Pancreas (tissue), 10 donors: ENCODE measurements at regions not wholly inside any gene's neighbourhood (a gene's known extent, or its start where the extent isn't known, plus 50 kb on each side); places are given as distances from the start of the nearest gene placed in this dataset.

Experiments used
- ATAC-seq, 4 donors: fragments of 200-7000 bp; cut with Tn5 transposase; one replicate each; pipeline versions ENCODE4 v1.8.0 to v1.9.1; 2020; ENCODE audit warnings: mild to moderate bottlenecking in 4 of 4, moderate library complexity in 4 of 4
- DNase-seq, 6 donors: peaks; one replicate each; pipeline ENCODE4 v3.0.0-alpha.2; 2020
- FAIRE-seq: peaks from 2 replicates; lab custom pipeline; 2012; peaks lifted over from hg19 to GRCh38; lab: Jason Lieb, UNC
- H3K27ac ChIP-seq, 4 donors: fragments of 200-600 bp; sonication (generic); 1 replicate in 3 of 4; 2 replicates in 1 of 4; pipeline versions ENCODE4 v1.5.0 to v1.8.0; 2020
- H3K27me3 ChIP-seq, 4 donors: fragments of 200-600 bp; one replicate each; pipeline ENCODE4 v1.8.0; 2021
- H3K36me3 ChIP-seq, 3 donors: fragments of 200-600 bp; sonication (generic) in 1 of 3; one replicate each; pipeline versions ENCODE4 v1.5.0 to v1.8.0; 2020 to 2021
- H3K4me1 ChIP-seq, 3 donors: fragments of 200-600 bp; one replicate each; pipeline ENCODE4 v1.8.0; 2021
- H3K4me3 ChIP-seq, 4 donors: fragments of 200-600 bp; sonication (generic) in 2 of 4; one replicate each; pipeline versions ENCODE4 v1.5.0 to v1.8.0; 2020 to 2021
- H3K9me3 ChIP-seq, 4 donors: fragments of 200-600 bp; one replicate each; pipeline ENCODE4 v1.8.0; 2021
- WGBS, 2 donors: extraction: QIAGEN DNeasy Blood & Tissue Kit; methylation state at CpG; one replicate each; pipeline ENCODE4 v1.1.7; 2013; 5-methylcytosine and 5-hydroxymethylcytosine counted together
- intact Hi-C, 3 donors: fragments of 100-400 bp; cut with DNase I; formaldehyde crosslinking; loops; one replicate each; pipeline versions ENCODE4 v1.11.1 to v1.14.2; 2022
- TF ChIP-seq, protein P1 (sequence below), 4 donors: fragments of 200-600 bp; sonication (generic) in 3 of 4; IDR thresholded peaks; one replicate each; pipeline versions ENCODE4 v1.5.0 to v1.8.0; 2021; ENCODE audit warnings: antibody characterized with exemption in 4 of 4
- donor health status: healthy with polysubstance abuse.
- donor health status: DM: no; HTN: no; CAD: no; lungs with moderate emphysema.
- donor health status: DM: no; HTN: no; CAD: no.
- donor health status: control.
- donor health status: control.
- donor health status: Bipolar disorder and iron deficiency.
- donor health status: DM: yes; HTN: yes; CAD: no.
- donor health status: DM: no; HTN: no; CAD: no.
- donor health status: DM: no; HTN: no; CAD: no.
- donor health status: DM: yes; HTN: yes; CAD: no.

DNA sequence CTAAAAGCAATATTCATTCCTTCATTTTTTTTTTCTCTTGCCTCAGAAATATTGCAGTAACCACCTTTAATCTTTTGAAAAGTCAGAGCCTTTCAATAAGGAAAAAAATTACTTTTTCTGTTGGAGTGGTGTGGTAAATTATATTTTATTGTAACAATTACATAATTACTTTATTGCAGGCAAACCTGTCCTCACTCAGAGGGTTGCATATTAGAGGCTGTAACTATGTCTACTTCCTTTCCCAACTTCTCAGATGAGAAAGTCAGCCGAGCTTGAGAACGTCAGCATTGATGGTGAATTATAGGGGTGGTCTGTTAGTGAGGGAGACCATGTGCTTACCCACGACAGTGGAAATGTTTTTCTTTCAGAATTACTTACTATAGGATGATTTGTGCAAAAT lies 611.8 kb downstream of the KIF4B start:
- intact Hi-C loops, result no loop called here
- FAIRE-seq, result no peak
- H3K27ac ChIP-seq, result no peak overlapping the region

DNA sequence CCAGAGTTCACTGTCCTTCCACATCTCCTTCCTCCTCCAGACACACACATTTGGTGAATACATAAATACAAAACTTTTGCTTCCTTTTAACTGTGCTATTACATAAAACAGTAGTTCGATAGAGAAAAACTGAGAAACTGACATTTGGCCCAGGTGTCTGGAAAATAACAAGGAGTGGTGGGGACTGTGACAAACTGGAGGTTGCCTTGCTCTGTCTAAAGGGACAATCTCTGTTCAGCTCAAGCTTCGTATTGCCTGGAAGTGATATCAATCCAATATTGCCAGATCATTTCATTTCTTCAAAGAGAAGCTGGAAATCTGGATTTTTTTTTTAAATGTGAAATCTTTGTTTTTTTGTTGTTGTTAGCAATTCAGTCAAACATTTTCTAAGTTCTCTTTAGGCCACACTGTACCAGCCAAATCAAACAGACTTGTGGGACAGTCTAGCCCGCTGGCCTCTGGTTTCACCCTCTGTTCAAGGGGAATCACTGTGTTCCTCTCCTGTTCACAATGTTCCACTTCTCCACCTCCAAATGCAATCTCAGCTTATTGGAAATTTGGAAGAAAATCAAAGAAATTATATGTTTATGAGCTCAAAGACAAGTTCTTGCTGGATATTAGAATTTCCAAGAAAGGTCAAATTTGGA lies 612.5 kb downstream of the KIF4B start:
- H3K36me3 ChIP-seq, result no peaks in the 10 kb centered on the region
- ATAC-seq (no peak), DNase-seq (no peak), FAIRE-seq (no peak)
- TF ChIP-seq, protein P1, sequence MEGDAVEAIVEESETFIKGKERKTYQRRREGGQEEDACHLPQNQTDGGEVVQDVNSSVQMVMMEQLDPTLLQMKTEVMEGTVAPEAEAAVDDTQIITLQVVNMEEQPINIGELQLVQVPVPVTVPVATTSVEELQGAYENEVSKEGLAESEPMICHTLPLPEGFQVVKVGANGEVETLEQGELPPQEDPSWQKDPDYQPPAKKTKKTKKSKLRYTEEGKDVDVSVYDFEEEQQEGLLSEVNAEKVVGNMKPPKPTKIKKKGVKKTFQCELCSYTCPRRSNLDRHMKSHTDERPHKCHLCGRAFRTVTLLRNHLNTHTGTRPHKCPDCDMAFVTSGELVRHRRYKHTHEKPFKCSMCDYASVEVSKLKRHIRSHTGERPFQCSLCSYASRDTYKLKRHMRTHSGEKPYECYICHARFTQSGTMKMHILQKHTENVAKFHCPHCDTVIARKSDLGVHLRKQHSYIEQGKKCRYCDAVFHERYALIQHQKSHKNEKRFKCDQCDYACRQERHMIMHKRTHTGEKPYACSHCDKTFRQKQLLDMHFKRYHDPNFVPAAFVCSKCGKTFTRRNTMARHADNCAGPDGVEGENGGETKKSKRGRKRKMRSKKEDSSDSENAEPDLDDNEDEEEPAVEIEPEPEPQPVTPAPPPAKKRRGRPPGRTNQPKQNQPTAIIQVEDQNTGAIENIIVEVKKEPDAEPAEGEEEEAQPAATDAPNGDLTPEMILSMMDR (IDR thresholded peaks at IDR 0.05), result no peak
- H3K4me1 ChIP-seq, result no peaks in the 10 kb centered on the region
- no peaks in the 10 kb centered on the region for H3K9me3 ChIP-seq
- no peak overlapping the region for H3K4me3 ChIP-seq
- intact Hi-C loops, result no loop called here
- H3K27ac ChIP-seq, result no peak overlapping the region
- 60 to 72% methylated on average over 3 of the region's 3 CpGs for WGBS, 2 donors
- H3K27me3 ChIP-seq, result no peaks in the 10 kb centered on the region

More for the DNA sequence above, 611.8 kb downstream of the KIF4B start:
- H3K4me1 ChIP-seq, result no peaks in the 10 kb centered on the region
- TF ChIP-seq, protein P1 (IDR thresholded peaks at IDR 0.05), result no peak
- DNase-seq (no peak), ATAC-seq (no peak)
- no peaks in the 10 kb centered on the region for H3K9me3 ChIP-seq
- no peaks in the 10 kb centered on the region for H3K36me3 ChIP-seq
- 24 to 37% methylated on average over 3 of the region's 3 CpGs for WGBS, 2 donors
- no peaks in the 10 kb centered on the region for H3K27me3 ChIP-seq
- no peak overlapping the region for H3K4me3 ChIP-seq

DNA sequence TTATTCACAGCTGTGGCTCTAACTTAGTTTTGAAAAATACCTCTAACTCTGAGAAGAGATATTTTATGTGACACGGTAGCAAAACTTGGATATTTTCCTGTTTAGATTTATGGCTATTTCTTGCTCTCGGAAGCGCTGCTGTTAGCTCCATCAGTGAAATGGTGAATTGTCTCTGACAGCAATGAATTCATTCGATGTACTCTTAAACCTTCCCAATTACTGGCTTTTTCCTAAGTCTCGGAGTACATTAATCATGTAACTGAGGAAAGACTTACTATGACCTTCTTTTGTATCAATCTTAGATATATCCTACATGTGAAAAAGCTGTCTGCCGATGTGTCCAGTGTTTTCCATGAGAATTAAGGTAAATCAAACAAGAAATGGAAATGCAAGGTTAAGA lies 613.0 kb downstream of the KIF4B start:
- no peak for FAIRE-seq
- H3K4me3 ChIP-seq, result no peak overlapping the region
- no peaks in the 10 kb centered on the region for H3K36me3 ChIP-seq
- no peaks in the 10 kb centered on the region for H3K27me3 ChIP-seq
- no peak overlapping the region for H3K27ac ChIP-seq
- H3K9me3 ChIP-seq, result no peaks in the 10 kb centered on the region
- TF ChIP-seq, protein P1 (IDR thresholded peaks at IDR 0.05), result no peak
- H3K4me1 ChIP-seq, result no peaks in the 10 kb centered on the region
- intact Hi-C loops, result no loop called here
- no peak for ATAC-seq
- DNase-seq, result no peak
- 63 to 74% methylated on average over 6 of the region's 6 CpGs for WGBS, 2 donors

DNA sequence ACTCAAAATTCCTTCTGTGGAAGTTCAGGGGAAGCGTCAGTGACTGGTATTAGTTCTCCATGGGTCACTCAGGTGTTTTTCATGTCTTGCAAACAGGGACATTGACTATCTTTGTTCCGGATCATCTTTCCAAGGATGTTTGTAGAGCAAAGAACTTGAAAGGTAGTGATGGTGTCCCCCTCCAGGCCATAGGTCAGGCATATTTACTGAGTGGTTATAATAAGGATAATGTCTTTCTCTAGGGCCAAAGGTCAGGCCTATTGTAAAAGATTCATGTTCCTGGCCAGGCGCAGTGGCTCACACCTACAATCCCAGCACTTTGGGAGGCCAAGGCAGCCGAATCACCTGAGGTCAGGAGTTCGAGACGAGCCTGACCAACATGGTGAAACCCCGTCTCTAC lies 614.8 kb downstream of the KIF4B start:
- intact Hi-C loops, result no loop called here
- WGBS, 2 donors, result 50 to 57% methylated on average over 7 of the region's 7 CpGs
- H3K27me3 ChIP-seq, result no peaks in the 10 kb centered on the region

DNA sequence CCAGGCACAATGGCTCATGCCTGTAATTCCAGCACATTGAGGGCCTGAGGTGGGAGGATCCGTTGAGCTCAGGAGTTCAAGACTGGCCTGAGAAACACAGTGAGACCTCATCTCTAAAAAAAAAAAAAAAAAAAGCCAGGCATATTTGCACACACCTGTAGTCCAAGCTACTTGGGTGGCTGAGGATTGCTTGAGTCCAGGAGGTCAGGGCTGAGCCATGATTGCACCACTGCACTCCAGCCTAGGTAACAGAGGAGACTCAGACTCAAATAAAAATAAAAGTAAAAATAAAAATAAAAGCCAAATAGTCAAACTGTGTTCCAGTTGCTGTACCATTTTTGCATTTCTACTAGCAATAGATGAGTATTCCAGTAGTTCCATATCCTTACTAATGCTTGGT lies 616.0 kb downstream of the KIF4B start:
- no peak overlapping the region for H3K27ac ChIP-seq
- no peaks in the 10 kb centered on the region for H3K4me1 ChIP-seq
- FAIRE-seq, result no peak
- H3K27me3 ChIP-seq, result no peaks in the 10 kb centered on the region
- 59 to 62% methylated on average over 1 of the region's 1 CpG for WGBS, 2 donors
- H3K36me3 ChIP-seq, result no peaks in the 10 kb centered on the region
- DNase-seq, result no peak
- no peak for ATAC-seq
- intact Hi-C loops, result no loop called here
- TF ChIP-seq, protein P1 (IDR thresholded peaks at IDR 0.05), result no peak
- no peak overlapping the region for H3K4me3 ChIP-seq
- no peaks in the 10 kb centered on the region for H3K9me3 ChIP-seq

More for the DNA sequence above, 614.8 kb downstream of the KIF4B start:
- H3K36me3 ChIP-seq, result no peaks in the 10 kb centered on the region
- no peaks in the 10 kb centered on the region for H3K9me3 ChIP-seq
- DNase-seq (no peak), FAIRE-seq (no peak), ATAC-seq (no peak)
- H3K4me3 ChIP-seq, result no peak overlapping the region
- TF ChIP-seq, protein P1 (IDR thresholded peaks at IDR 0.05), result no peak
- no peak overlapping the region for H3K27ac ChIP-seq
- H3K4me1 ChIP-seq, result no peaks in the 10 kb centered on the region
